ENCODE measurements at regions not wholly inside any gene's neighbourhood (a gene's known extent, or its start where the extent isn't known, plus 50 kb on each side); places are given as distances from the start of the nearest gene placed in this dataset.

DNA sequence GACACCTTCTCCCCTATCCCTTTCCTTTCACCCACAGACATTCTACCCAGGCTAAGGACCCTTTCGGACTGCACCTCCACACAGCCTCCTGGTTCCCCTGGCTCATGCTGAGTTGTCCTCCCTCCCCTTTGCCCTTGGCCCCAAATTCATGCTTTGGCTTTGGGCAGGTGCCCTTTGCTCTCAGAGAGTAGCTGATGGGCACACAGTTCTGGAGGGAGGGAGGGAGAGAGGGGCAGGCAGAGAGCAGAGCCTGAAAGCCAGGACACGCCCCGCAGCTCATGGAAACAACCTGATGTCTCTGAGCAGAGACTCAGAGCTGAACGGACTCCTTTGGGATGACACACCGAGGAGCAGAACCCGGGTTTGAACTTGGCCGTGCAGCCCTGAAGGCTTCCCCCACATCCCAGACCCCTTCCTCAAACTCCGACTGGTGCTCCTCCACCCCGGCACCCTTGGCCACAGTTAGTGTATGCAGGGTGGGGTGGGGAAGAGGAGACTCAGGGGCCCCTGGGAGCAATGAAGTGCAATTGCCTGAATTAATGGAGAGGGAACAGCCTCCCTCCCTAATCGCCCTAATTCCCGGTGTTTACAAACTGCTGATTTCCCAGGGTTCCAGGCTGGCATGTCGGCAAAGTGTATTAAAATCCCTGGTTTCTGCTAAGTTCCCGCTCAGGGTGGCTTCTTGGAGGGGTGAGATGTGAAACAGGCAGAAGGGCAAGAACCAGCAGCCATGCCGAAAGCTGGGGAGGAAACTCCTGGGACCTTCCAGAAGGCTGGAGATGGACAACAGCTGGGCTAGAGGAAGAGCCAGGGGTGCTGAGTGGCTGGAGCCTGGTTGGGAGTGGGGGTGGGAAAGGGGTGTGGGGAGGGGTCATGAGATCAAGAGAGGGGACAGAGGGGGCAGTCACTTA, 71.2 kb upstream of the SHISAL1 start:
- TF ChIP-seq BHLHE40 (IDR thresholded peaks at IDR 0.05; ENCODE audit: borderline replicate concordance) (no peak), CTBP1 (IDR thresholded peaks at IDR 0.05; ENCODE audit: borderline replicate concordance) (no peak), TARDBP (IDR thresholded peaks at IDR 0.05) (no peak), SUZ12 (IDR thresholded peaks at IDR 0.05) (no peak), ARNT (IDR thresholded peaks at IDR 0.05) (no peak), SP1 (IDR thresholded peaks at IDR 0.05) (no peak), ELF4 (IDR thresholded peaks at IDR 0.05) (no peak), NFRKB (IDR thresholded peaks at IDR 0.05) (no peak)
- TF ChIP-seq, protein P1, sequence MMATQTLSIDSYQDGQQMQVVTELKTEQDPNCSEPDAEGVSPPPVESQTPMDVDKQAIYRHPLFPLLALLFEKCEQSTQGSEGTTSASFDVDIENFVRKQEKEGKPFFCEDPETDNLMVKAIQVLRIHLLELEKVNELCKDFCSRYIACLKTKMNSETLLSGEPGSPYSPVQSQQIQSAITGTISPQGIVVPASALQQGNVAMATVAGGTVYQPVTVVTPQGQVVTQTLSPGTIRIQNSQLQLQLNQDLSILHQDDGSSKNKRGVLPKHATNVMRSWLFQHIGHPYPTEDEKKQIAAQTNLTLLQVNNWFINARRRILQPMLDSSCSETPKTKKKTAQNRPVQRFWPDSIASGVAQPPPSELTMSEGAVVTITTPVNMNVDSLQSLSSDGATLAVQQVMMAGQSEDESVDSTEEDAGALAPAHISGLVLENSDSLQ (IDR thresholded peaks at IDR 0.05), result no peak
